IPS DF 4.7 (cell line): ENCODE measurements at regions not wholly inside any gene's neighbourhood (a gene's known extent, or its start where the extent isn't known, plus 50 kb on each side); places are given as distances from the start of the nearest gene placed in this dataset.

Source experiments
- DNase-seq: peaks from one replicate; pipeline ENCODE4 v3.0.0-alpha.2; 2013; ENCODE audit warnings: low spot score; ENCODE audit errors: extremely low read depth

DNA sequence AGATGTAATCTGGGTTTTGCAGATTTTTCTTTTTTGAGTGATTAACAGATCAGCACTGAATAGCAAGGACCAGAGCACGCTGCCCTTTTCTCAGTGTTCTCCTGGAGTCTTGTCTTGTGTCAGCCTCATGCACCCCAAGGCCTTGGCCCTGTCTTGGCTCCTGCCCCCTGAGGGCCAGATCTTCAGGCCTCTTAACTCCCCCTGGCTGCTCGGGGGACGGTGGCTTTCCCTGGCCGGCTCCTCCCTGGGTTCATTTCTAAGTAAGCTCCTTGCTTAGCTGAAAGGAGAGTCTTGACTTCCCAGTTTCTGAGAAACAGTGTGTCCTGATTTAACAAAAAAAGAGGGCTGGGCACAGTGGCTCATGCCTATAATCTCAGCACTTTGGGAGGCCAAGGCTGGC, 1139.3 kb downstream of the BRD1 start:
- no peak for DNase-seq

DNA sequence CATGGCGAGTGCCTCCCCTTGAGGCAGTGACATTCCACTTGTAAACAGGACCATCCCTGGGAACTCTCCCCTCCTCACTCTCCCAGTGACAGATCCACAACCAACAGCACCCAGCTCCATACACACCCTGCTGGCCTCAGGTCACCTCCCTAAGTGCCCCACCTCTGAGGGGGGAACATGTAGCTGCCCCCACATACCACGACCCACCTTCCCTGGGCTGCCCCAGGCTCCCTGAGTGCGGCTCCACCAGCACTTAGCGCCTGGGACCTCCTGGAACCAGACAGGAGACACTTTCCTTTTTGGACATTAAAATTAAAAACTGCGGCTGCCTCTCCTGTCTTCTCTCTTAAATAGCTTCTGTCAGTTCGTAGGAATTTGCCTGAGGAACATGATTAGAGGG, 1140.1 kb downstream of the BRD1 start:
- no peak for DNase-seq

DNA sequence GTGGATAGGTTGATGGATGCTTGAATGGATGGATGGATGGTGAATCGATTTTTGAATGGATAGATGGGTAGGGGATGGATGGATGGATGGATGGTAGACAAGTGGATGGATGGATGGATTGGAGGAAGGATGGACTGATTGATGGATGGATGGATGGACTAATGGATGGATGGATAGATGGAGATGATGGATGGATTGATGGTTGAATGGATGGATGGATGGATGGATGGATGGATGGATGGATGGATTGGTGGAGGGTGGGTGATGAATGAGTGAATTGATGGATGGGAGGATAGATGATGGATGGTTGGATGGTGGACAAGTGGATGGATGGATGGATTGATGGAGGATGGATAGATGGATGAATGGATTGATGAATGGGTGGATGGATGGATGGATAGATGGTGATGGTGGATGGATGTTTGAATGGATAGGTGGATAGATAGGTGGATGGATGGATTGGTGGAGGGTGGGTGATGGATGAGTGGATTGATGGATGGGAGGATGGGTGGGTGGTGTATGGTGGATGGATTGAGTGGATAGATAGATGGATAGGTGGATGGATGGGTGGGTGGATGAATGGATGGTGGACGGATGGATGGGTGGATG, 1140.9 kb downstream of the BRD1 start:
- no peak for DNase-seq

GRCh38 chr22:48685767-48686166, 1141.9 kb downstream of the BRD1 start:
- DNase-seq = no peak

- DNase-seq = no peak
These were observed 1144.0 kb downstream of the BRD1 start for GRCh38 chr22:48683640-48684039.

GRCh38 chr22:48682504-48682903, 1145.2 kb downstream of the BRD1 start:
- DNase-seq = no peak

DNA sequence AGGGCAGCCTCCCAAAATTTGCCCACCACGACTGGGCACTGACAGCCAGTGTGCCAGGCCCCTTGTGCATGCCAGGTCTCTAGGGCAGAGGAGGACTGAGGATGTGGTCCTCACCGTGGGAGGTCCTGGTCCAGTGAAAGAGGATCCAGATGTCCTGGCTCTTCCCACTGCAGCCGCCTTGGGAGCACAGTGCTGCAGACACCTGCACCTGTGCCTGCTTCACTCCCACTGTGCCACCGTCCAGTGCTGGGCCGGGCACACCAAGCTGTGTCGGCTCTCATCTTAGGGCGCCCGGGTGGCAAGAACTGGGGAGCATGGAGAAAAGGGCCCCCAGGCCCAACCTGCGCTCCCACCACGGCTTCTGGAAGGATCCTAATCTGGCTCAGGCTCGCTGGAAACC, 1147.1 kb downstream of the BRD1 start:
- no peak for DNase-seq

DNA sequence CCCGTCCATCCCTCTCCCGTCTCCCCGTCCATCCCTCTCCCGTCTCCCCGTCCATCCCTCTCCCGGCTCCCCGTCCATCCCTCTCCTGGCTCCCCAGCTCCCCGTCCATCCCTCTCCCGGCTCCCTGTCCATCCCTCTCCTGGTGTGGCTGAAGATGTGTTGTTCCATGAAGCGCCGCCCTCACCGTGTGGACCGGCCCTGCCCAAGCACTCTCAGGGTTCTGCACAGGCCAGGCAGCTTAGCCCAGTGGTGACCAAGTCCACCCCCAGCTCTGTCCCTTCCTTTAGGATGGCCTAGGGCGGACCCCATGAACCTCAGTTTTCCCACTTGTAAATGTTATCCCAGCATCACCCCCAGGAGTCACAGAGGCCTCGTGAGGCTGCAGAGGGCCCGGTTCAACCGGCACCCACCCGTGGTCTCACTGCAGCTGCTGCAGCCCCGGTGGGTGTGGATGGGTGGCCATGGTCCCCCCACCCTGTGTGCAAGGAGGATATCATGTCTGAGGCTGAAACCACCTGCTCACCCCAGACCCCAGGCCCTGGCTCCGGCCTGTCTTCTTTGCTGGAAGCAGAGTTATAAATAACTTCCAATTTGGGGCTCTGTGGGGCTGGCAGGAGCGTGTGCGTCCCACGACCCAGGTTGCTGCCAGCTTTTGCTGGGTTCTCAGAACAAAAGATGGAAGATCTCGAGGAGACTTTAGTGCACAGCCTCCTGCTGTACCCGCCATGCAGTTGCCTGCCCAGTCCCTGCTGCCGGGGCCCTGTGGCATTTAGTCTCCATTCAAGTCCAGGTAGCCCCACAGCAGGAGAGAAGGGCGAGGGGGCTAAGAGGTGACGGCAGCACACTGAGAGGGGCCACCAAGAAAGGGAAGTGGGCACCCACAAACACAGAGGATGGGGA, 1147.8 kb downstream of the BRD1 start:
- DNase-seq = no peak

GRCh38 chr22:48678171-48679135, 1149.2 kb downstream of the BRD1 start:
- DNase-seq = no peak

- no peak for DNase-seq
These were observed 1150.1 kb downstream of the BRD1 start for GRCh38 chr22:48677621-48678020.

DNA sequence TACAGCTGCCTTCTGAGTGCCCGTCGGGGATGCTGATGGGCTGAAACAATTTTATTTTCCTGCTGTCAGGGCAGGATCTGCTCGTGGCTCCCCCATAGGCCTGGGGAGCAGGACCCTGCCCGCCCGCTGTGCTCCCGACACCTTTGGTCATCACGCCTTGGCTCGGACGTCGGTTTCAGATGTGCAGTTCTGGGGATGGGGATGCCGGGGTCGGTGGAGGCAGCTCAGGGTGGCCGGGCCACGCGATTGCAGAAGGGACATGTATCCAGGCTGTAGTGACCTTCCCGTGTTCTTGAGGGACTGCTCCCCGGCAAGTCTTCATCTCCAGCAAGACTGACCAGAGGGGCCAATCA, 1150.5 kb downstream of the BRD1 start:
- no peak for DNase-seq

GRCh38 chr22:48676266-48677167, 1151.2 kb downstream of the BRD1 start:
- no peak for DNase-seq

DNA sequence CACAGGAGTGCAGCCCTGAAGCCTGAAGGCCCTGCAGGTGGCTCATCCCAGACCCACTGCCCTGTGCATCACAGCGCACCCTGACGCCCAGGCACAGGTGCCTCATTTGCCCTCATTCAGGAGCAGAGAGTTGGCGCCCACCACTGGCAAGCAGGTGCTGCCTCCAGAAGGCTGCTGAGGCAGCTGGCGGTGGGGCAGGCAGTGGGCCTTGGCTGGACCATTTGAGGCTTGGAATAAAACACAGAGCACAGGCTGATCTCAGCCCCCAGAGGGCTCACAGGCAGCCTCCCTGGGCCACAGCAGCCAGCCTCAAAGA, 1151.9 kb downstream of the BRD1 start:
- DNase-seq = no peak

DNA sequence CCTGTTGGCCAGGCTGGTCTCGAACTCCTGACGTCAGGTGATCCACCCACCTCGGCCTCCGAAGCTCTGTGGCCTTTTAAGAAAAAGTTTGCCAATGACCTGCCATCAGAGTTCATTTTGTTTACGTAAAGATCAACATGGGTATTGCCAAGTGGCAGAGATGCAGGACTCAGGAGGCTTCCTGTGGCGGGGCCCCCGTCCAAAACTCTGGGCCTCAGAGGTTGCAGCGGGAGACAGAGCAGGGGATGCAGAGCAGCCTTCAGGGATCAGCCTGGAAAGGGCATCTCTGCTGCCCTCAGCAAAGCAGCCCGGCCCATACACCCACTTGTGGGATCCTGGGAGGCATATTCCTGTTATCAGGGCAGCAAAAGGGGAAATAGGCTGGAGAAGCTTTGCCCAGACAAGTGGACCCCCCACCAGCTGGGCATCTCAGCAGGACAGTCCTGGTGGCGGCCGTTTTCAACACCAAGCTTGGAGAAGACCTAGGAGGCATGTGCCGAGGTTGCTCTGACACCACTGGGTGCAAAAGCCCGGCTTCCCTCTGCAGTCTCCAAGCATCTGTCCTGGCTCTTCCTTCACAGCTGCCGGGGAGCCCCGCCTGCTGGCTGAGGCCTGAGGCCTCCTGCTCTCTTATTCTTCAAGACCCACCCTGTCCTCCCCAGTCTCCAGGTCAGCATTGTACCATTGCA, 1152.4 kb downstream of the BRD1 start:
- no peak for DNase-seq

GRCh38 chr22:48673806-48674500, 1153.7 kb downstream of the BRD1 start:
- no peak for DNase-seq

DNA sequence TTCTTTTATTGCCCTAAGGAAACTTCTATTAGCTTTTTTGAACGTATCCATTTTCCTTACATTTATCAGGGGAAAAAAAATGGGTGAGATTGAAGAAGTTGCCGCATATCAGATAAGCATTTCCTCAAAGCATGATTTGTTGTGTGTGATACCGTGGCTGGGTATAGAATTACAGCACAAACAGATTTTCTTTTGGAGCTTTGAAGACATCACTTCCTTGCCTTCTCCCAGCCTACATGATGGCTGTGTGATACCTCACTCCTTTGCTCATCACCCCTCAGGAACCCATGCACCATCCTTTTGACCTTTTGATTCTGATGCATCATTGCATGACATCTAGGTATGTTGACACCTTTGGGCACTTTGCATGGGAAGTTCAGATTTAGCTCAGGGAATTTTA, 1155.3 kb downstream of the BRD1 start:
- no peak for DNase-seq

DNA sequence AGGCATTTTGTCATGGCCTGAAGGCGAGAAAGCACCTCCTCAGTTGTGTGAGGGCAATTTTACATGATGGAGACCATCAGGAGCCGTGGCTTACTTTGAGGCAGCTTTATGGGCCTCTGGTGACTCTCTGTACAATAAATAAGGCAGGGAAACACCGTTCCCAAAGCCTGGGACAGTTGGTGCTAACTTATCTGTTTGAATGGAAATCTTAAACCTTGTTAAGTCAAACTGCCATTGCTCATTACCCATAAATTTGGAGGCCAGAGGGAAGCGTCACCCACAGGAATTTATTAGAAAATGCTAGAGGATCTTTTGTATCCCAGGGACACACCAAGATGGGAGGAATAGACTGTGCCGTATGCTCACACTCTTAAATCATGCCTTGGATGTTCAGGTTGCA, 1156.9 kb downstream of the BRD1 start:
- no peak for DNase-seq

- DNase-seq = no peak
These were observed 1157.5 kb downstream of the BRD1 start for GRCh38 chr22:48669986-48670716.

DNA sequence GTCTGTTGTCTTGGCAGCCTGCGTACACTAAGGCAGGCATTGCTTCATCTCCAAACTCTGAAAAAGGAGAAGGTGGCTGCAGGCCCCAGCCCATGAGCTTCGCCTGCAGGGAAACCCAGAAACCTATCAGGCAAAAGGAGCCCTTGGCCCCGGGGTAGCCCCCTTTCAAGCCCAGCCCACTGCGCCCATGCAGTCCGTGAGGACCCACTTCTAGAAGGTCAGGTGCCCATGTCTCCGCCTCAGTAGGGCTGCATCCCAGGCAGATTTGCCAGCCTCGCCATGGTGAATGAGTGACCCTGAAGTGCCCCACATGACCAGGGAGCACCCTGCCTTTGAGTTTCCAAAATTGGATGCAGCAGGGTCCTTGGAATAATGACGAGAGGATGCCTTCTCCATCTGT, 1158.4 kb downstream of the BRD1 start:
- no peak for DNase-seq
